ENCODE measurements at regions not wholly inside any gene's neighbourhood (a gene's known extent, or its start where the extent isn't known, plus 50 kb on each side); places are given as distances from the start of the nearest gene placed in this dataset.

- DNase-seq (ENCODE audit: low read depth): no peak
Observed at GRCh38 chr6:14806101-14806500, 439.8 kb upstream of the JARID2 start.

- no peak for DNase-seq (ENCODE audit: low read depth)
Observed at GRCh38 chr6:14807130-14807529, 438.7 kb upstream of the JARID2 start.

DNA sequence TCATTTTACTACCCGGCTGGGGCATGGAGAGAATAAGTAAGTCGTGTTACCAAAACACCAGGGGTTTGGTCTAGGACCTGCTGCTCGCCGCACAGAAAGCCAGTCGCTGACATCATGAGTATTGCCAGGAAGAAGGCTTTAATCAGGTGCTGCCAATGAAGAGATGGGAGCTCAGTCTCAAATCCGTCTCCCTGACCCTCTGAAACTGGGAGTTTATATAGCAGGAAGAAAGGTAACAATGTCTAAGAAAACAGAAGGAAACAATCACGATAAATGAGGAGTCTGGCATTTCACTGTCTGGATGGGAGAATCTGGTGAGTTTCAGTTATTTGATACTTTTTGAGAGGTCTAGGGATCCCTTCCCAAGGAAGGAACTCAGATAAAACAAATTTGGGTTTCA is 437.9 kb upstream of the JARID2 start:
- no peak for DNase-seq (ENCODE audit: low read depth)

DNA sequence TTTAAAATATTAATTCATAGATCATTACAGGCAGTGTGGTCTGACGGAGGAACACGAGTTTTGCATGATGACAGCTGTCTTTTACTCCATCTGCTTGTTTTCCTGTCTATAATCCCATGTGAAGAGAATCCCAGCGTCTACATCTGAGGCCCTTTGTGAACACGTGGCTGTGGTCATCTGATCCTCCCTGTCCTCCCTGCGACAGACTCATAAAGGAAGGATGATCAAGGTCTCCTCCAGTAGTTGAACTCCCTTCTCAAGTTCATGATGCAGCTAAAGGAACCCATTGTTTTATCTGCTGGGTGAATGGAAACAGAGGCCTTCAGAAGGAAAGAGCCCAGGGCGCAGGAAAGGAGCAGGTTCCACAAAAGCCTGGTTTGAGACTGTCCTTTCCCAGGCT is 435.8 kb upstream of the JARID2 start:
- DNase-seq (ENCODE audit: low read depth): no peak

DNA sequence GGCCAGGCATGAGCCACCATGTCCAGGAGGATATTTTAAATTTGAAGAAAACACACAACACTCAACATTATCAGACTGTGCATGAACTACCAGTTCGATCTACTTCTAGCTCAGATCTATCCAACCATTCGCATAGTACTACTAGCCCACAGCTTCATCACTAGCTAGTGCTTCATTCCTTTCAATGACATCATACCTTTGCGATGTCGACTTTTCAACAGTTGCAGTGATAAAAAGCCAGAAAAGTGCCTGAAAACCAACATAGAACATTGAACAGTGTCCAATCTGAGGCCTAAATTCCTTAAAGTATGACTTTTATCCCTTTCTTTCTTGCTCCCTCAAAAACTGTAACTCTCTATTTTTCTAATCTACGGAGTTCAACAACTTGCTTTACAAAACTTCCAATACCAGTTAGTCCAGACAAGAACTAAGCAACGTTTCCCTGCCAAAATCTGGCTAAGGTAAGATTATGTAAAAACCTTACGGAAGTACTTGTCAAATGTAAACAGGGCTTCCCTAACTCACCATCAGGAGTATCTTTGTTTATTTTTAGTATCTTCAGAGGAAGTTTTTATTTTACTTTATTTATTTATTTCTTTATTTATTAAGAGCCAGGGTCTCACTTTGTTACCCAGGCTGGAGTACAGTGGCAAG is 434.0 kb upstream of the JARID2 start:
- peak; percentile 20 for DNase-seq (ENCODE audit: low read depth)

DNA sequence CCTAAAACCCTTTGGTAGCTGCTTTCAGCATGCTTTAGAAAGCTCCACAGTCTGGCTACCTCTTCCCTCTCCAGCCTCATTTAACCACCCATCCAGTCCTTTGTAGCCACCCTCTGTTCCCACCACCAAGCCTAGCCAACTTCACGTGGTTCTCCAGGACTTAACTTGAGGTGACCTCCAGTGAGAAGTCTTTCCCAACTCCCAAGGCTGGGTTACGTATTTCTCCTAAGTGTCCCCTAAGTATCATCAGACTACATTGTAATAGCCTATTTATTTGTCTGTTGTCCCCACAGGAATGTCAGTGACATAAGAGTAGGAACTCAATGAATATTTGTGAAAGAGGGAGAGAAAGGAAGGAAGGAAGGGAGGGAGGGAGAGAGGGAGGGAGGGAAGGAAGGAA is 431.9 kb upstream of the JARID2 start:
- DNase-seq (ENCODE audit: low read depth): no peak

- no peak for DNase-seq (ENCODE audit: low read depth)
Observed at GRCh38 chr6:14816116-14816859, 429.6 kb upstream of the JARID2 start.

GRCh38 chr6:14817074-14817473 is 428.8 kb upstream of the JARID2 start:
- no peak for DNase-seq (ENCODE audit: low read depth)

DNA sequence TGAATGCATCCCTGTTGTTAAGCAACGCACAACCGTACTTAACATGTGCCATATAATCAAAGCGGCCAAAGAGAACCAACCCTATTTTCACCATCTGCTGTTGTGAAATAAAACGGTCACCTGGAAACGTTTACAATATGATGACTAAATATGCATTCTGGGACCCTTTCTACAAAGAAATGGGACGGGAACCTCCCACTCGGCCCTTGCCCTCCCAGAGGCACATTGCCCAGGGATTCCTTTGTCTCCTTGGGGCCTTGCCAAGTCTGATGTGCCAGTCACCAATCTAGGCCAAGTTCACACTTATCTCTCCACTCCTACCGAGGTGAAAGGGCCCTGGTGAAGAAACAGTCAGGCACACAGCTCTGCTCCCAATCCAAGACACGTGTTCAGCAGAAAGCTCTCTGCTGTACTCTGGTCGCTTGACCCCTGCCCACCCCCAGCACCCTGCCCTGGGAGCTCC is 427.4 kb upstream of the JARID2 start:
- DNase-seq (ENCODE audit: low read depth): no peak

DNA sequence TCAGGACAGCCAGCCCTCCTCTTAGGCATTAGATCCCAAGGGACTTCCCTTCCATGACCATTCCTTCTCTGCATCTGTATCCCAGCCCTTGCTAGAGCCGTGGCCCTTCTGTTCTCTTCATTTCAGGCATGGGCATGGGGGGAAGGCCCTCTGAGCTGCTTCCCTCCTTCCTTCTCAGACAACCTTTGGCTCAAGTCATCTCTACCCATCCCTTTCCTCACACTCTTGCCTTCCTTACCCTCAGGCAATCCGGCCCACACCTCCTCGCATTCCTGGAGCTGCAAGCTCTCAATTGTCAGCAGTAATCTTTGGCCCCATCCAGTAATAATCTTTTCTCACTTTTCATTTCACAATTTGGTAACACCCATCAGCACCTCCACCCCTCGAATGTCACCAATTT is 426.9 kb upstream of the JARID2 start:
- DNase-seq (ENCODE audit: low read depth): no peak

DNA sequence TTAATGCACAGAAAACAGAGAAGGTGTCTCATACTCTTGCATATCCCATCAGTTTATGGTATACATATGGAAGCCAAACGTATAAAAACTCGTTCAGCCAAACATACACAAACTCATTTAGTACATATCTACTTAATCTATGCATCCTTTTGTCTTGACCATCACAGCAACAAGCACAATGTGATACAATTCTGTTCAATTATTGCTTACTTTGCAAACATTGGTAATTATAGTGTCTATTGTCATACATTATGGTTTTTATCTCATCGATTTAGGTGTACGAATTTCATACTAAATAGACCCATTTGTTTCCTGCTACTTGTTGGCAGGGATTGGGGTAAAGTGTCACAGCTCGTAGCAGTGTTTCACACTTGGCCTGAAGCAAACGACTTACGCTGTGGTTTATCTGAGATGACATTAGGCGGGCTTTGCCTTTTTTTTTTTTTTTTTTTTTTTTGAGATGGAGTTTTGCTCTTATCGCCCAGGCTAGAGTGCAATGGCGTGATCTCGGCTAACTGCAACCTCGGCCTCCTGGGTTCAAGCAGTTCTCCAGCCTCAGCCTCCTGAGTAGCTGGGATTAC is 425.9 kb upstream of the JARID2 start:
- no peak for DNase-seq (ENCODE audit: low read depth)

DNA sequence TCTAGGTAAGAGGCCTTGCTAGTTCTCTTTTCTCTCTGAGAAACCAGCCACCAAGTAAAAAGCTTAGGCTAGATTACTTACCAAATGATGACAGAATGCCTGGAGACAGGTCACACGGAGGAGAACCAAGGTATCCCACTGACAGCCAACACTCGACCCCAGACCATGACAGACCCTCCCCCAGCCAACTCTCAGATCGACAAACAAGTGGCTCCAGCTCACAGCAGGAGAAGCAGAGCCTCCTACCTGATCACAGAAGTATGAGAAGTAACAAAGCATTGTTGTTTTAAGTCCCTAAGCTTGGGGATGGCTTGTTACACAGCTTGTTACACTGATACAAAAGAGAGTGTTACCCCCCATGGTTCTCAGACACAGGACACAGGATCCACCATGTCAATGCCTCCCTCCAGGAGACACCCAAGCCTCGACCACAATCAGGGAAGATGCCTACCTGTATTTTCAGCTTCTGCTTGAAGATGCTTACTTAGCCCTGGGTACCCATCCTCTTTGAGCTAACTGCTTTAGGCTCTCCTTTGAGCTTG is 423.8 kb upstream of the JARID2 start:
- DNase-seq (ENCODE audit: low read depth): no peak

DNA sequence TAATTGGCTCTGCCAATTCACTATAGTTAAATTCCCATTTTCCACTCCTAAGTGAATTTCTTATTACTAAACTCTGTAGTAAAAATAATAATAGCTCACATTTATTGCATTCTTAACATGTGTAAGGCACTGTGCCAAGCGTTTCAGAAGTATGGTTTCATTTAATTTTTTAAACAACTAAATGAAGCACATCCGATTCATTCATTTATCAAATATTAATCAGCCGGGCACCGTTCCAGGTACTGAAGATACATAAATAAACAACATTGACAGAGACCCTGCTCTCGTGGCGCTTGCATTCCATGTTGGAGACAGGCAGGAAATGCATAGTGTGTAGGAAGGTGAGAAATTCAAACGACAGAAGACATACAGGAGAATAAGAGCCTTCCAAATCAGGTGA is 423.2 kb upstream of the JARID2 start:
- DNase-seq (ENCODE audit: low read depth): no peak

GRCh38 chr6:14824060-14824459 is 421.8 kb upstream of the JARID2 start:
- no peak for DNase-seq (ENCODE audit: low read depth)

- no peak for DNase-seq (ENCODE audit: low read depth)
Observed at GRCh38 chr6:14824484-14825275, 421.2 kb upstream of the JARID2 start.

DNA sequence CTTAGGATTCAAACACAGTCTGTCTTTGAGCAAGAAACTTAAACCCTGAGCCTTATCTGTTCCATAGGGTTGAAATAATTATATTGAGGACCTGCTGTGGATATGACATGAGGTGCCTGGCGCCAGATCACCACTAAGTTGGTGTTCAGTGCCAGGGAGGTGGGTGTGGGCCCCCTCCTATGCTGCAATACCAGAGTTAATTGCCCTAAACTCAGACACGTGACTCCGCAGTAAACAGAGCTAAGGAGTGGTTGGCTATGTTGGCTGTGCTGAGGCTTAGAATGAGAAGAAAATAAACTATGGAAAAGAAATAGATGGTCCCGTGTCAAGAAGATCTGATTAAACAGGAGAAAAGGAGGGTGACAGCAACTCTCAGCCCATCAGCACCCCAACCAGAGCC is 419.4 kb upstream of the JARID2 start:
- DNase-seq (ENCODE audit: low read depth): no peak

GRCh38 chr6:14827354-14827753 is 418.5 kb upstream of the JARID2 start:
- DNase-seq (ENCODE audit: low read depth): no peak

DNA sequence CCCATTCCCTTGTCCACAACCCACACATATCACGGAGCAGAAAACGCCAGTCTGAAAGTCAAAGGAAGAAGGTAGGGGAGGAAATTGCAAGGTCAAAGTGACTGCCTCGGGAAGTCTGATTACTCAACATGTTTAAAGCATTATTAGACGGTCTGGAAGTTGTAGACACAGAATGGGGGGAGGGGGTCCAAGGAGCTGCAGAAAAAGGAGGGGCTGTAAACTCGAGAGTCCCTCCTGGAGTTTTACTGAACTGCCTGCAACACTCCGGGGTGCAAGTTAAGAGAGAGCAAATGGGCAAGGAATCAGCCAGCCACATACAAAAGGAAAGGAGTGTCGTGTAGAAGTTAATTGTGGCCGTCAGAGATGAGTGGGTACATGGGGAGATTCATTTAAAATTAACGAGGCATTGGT is 417.7 kb upstream of the JARID2 start:
- no peak for DNase-seq (ENCODE audit: low read depth)

GRCh38 chr6:14831070-14831469 is 414.8 kb upstream of the JARID2 start:
- no peak for DNase-seq (ENCODE audit: low read depth)

GRCh38 chr6:14831937-14832336 is 413.9 kb upstream of the JARID2 start:
- DNase-seq (ENCODE audit: low read depth): no peak

GRCh38 chr6:14832427-14832826 is 413.4 kb upstream of the JARID2 start:
- DNase-seq (ENCODE audit: low read depth): no peak

DNA sequence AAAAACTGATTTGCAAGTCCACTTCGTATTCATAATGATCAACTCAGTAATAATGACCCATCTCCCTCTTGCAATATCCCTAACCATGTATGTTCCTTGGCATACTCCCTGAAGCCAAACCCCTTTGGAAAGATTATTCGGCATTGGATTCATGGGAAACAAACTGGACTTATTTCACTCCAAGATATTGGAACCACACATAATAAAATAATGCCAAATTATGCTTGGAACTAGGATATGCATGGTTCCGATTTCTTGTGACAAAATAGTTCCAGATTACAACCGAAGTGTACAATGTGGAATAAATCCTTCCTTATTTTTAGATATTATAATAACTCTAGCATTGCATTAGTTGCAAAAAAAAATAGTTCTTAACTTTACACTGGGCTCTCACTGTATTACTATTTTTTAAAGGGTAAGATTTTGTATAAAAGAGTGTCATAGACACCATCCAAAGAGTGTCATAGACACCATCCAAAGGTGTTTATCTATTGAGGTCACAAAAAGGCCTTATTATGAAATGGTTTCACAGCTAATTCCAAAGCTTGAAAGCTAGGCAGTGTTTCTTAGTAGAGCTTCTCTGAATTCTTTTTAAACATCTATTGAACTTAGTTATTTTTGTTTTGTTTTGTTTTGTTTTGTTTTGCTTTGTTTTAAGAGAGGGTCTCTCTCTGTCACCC is 410.9 kb upstream of the JARID2 start:
- DNase-seq (ENCODE audit: low read depth): no peak

Measured in HS-5 (cell line).